OCI-LY7 (cell line): ENCODE measurements at regions not wholly inside any gene's neighbourhood (a gene's known extent, or its start where the extent isn't known, plus 50 kb on each side); places are given as distances from the start of the nearest gene placed in this dataset.
"Not testable (repeated sequence)": the region's sequence is repeated elsewhere in the genome, so short reads cannot be mapped to it uniquely, and the experiment has no call there.

Experiments used
- BruUV-seq: library from RNA; stranded (reverse); fragments of 400-500 nt; replicated peaks from 2 replicates; lab custom pipeline; 2021; lab: Mats Ljungman, UMichigan
- CTCF ChIA-PET: fragments of 300-600 bp; sonication (Branson Sonifier 250); formaldehyde crosslinking; loops from one replicate; lab custom pipeline; 2022; ENCODE audit warnings: antibody characterized with exemption; ENCODE audit not compliant: unreplicated experiment; lab: Charles Lee
- POLR2A ChIA-PET: fragments of 300-600 bp; sonication (Branson Sonifier 250); formaldehyde crosslinking; loops from one replicate; lab custom pipeline; 2022; ENCODE audit warnings: antibody characterized with exemption; lab: Charles Lee
- DNase-seq: peaks from one replicate; pipeline ENCODE4 v3.0.0-alpha.2; 2015; ENCODE audit warnings: low spot score
- H2AFZ ChIP-seq: fragments of 200-600 bp; sonication (generic), shearing (Covaris generic); 2 replicates; pipeline ENCODE4 v1.6.1; 2014; ENCODE audit warnings: mild to moderate bottlenecking, antibody characterized with exemption, low read length, moderate library complexity
- H3K27ac ChIP-seq: fragments of 200-600 bp; sonication (generic); 2 replicates; pipeline ENCODE4 v1.5.1; 2014; ENCODE audit warnings: mixed run types, low read depth, mild to moderate bottlenecking, moderate library complexity, low read length, inconsistent platforms; ENCODE audit not compliant: poor library complexity, severe bottlenecking
- H3K36me3 ChIP-seq: fragments of 200-600 bp; sonication (generic); 2 replicates; pipeline ENCODE4 v1.6.1; 2014; ENCODE audit warnings: mild to moderate bottlenecking, antibody characterized with exemption, low read length, moderate library complexity, mixed read lengths; ENCODE audit not compliant: insufficient read depth
- H3K4me1 ChIP-seq: fragments of 200-600 bp; sonication (generic); 2 replicates; pipeline ENCODE4 v1.5.1; 2014; ENCODE audit warnings: mild to moderate bottlenecking, low read length; ENCODE audit not compliant: insufficient read depth, poor library complexity, severe bottlenecking
- H3K4me2 ChIP-seq: fragments of 200-600 bp; sonication (generic); 2 replicates; pipeline ENCODE4 v1.6.1; 2014; ENCODE audit warnings: mild to moderate bottlenecking, low read length
- H3K4me3 ChIP-seq: fragments of 200-600 bp; sonication (generic); 2 replicates; pipeline ENCODE4 v1.5.1; 2014; ENCODE audit warnings: mild to moderate bottlenecking, low read depth, low read length; ENCODE audit not compliant: poor library complexity, severe bottlenecking
- H3K79me2 ChIP-seq: fragments of 200-600 bp; sonication (generic); 2 replicates; pipeline ENCODE4 v1.6.1; 2016; ENCODE audit warnings: low read depth, mild to moderate bottlenecking, low read length, moderate library complexity, mixed read lengths; ENCODE audit not compliant: insufficient read depth
- H3K9me2 ChIP-seq: fragments of 200-600 bp; sonication (generic); 2 replicates; pipeline ENCODE4 v1.6.1; 2016; ENCODE audit warnings: mild to moderate bottlenecking, low read length, mixed read lengths; ENCODE audit not compliant: insufficient read depth
- H3K9me3 ChIP-seq: fragments of 200-600 bp; sonication (generic); 2 replicates; pipeline ENCODE4 v1.6.1; 2014; ENCODE audit warnings: mild to moderate bottlenecking, mixed run types, low read length, mixed read lengths
- H4K20me1 ChIP-seq: fragments of 200-600 bp; sonication (generic); 2 replicates; pipeline ENCODE4 v1.6.1; 2014; ENCODE audit warnings: mild to moderate bottlenecking, antibody characterized with exemption, low read length, moderate library complexity, mixed read lengths; ENCODE audit not compliant: insufficient read depth
- EZH2phosphoT487 ChIP-seq: fragments of 200-600 bp; sonication (generic); IDR thresholded peaks from 2 replicates; pipeline ENCODE4 v1.6.1; 2018; ENCODE audit warnings: low read depth, borderline replicate concordance, mild to moderate bottlenecking, mixed run types, antibody characterized with exemption, low read length, moderate library complexity, mixed read lengths
- intact Hi-C: fragments of 100-400 bp; cut with micrococcal nuclease; formaldehyde crosslinking; loops from one replicate; pipeline ENCODE4 v1.10.0; 2022; ENCODE audit not compliant: unreplicated experiment
- TF ChIP-seq, protein P1 (sequence below): fragments of 200-600 bp; sonication (generic); conservative IDR thresholded peaks from 2 replicates; pipeline ENCODE4 v1.5.1; 2014; ENCODE audit warnings: mild to moderate bottlenecking, antibody characterized with exemption, low read length, moderate library complexity, mixed read lengths

DNA sequence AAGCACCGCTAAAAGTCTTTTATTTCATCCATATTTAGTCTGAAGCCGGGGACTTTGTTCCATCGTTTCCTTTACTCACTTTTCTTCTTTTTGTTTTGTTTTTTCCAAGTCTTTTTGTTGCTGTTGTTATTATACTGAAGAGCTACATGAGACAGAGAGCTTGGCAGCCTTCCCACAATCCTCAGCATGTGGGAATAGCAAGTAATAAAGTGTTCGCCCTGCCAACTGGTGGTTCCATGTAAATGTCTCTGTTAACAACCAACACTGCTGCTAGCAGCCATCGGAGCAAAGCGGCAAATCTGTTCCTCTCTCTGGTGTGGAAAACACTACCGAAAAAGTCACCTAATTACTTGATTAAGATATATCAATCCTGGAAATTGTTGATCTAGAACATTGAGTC is 437.8 kb upstream of the ID4 start:
- no TSS peak for BruUV-seq
- Histone ChIP-seq H3K9me2 (no peaks in the 10 kb centered on the region), H3K4me2 (no peak overlapping the region), H3K27ac (no peak overlapping the region), H3K9me3 (no peaks in the 10 kb centered on the region), H3K36me3 (no peaks in the 10 kb centered on the region), H3K4me3 (no peak overlapping the region), H4K20me1 (no peaks in the 10 kb centered on the region), H3K79me2 (no peaks in the 10 kb centered on the region), H2AFZ (no peak overlapping the region), H3K4me1 (no peaks in the 10 kb centered on the region)
- no peak for DNase-seq
- ChIA-PET CTCF (no interaction called here), POLR2A (no interaction called here)
- intact Hi-C loops: no loop called here
- TF ChIP-seq EZH2phosphoT487: no peak
- TF ChIP-seq, protein P1, sequence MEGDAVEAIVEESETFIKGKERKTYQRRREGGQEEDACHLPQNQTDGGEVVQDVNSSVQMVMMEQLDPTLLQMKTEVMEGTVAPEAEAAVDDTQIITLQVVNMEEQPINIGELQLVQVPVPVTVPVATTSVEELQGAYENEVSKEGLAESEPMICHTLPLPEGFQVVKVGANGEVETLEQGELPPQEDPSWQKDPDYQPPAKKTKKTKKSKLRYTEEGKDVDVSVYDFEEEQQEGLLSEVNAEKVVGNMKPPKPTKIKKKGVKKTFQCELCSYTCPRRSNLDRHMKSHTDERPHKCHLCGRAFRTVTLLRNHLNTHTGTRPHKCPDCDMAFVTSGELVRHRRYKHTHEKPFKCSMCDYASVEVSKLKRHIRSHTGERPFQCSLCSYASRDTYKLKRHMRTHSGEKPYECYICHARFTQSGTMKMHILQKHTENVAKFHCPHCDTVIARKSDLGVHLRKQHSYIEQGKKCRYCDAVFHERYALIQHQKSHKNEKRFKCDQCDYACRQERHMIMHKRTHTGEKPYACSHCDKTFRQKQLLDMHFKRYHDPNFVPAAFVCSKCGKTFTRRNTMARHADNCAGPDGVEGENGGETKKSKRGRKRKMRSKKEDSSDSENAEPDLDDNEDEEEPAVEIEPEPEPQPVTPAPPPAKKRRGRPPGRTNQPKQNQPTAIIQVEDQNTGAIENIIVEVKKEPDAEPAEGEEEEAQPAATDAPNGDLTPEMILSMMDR: no peak

DNA sequence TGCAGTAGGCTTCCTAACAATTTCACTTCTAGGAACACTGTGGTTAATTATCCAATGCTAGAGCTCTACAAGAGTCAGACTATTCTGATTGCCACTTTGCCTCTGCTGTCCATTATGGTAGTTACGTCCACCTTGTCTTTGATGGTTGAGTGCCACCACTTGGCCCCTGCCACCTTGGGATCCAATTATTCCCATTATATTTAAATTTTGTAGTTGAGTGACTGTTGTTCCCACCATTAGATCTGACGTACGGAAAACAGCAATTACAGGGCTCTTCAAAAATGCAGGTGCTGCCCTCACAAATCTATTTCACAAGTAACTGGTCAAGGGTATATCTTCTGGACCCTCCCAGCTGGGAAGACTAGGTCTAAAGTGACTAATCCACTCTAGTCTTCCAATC is 432.3 kb upstream of the ID4 start:
- CTCF ChIA-PET, H3K9me2 ChIP-seq, H3K9me3 ChIP-seq, H3K79me2 ChIP-seq, H3K27ac ChIP-seq, DNase-seq, H3K4me1 ChIP-seq, intact Hi-C loops, H2AFZ ChIP-seq, H3K4me2 ChIP-seq, H3K36me3 ChIP-seq, H4K20me1 ChIP-seq, BruUV-seq, H3K4me3 ChIP-seq, POLR2A ChIA-PET: not testable (repeated sequence)

DNA sequence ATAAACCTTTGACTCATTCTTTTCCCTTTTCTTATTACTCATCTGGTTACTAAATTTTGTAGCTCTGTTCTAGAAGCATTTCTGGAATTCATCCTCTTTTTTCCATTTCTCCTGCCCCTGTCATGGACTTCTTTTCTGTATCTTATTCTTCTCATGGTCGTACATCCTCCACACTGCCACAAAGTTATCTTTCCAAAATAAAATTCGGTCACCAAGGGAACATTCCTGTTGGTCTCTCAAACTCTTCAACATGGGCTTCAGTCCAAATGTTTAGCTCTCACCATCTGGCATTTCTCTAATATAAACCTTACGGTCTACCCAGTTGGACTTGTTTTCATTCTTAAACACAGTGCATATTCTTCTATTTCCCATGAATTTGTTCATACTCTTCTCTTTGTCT is 428.8 kb upstream of the ID4 start:
- Histone ChIP-seq H3K79me2 (no peaks in the 10 kb centered on the region), H3K9me2 (no peaks in the 10 kb centered on the region), H2AFZ (no peak overlapping the region), H3K27ac (no peak overlapping the region), H3K4me1 (no peaks in the 10 kb centered on the region), H3K9me3 (no peaks in the 10 kb centered on the region), H3K4me3 (no peak overlapping the region), H4K20me1 (no peaks in the 10 kb centered on the region), H3K36me3 (no peaks in the 10 kb centered on the region), H3K4me2 (no peak overlapping the region)
- CTCF ChIA-PET: no interaction called here
- intact Hi-C loops: no loop called here
- DNase-seq: no peak
- BruUV-seq: no TSS peak
- TF ChIP-seq EZH2phosphoT487: no peak
- TF ChIP-seq, protein P1: no peak
- POLR2A ChIA-PET: no interaction called here
